D341Med (cell line): ENCODE measurements at regions not wholly inside any gene's neighbourhood (a gene's known extent, or its start where the extent isn't known, plus 50 kb on each side); places are given as distances from the start of the nearest gene placed in this dataset.
"Not testable (repeated sequence)": the region's sequence is repeated elsewhere in the genome, so short reads cannot be mapped to it uniquely, and the experiment has no call there.

ENCODE experiments used
- DNase-seq: peaks from one replicate; pipeline ENCODE4 v3.0.0; 2012; ENCODE audit warnings: low spot score

GRCh38 chr6:111925296-111925695 lies 52.0 kb upstream of the FYN start:
- no peak for DNase-seq

- no peak for DNase-seq
Measured at GRCh38 chr6:111926731-111927302, 53.6 kb upstream of the FYN start.

GRCh38 chr6:111927321-111927720 lies 54.1 kb upstream of the FYN start:
- DNase-seq, result no peak

- DNase-seq, result no peak
Measured at GRCh38 chr6:111928139-111928538, 54.9 kb upstream of the FYN start.

- DNase-seq, result not testable (repeated sequence)
Measured at GRCh38 chr6:111934611-111935010, 61.4 kb upstream of the FYN start.

- no peak for DNase-seq
Measured at GRCh38 chr6:111936718-111937117, 63.5 kb upstream of the FYN start.

GRCh38 chr6:111938710-111939109 lies 65.5 kb upstream of the FYN start:
- no peak for DNase-seq

GRCh38 chr6:111939902-111940301 lies 66.7 kb upstream of the FYN start:
- DNase-seq, result no peak

- no peak for DNase-seq
Measured at GRCh38 chr6:111940801-111941200, 67.5 kb upstream of the FYN start.

GRCh38 chr6:111941686-111942330 lies 68.6 kb upstream of the FYN start:
- DNase-seq, result no peak

- no peak for DNase-seq
Measured at GRCh38 chr6:111942561-111942960, 69.3 kb upstream of the FYN start.

- DNase-seq, result no peak
Measured at GRCh38 chr6:111943266-111943665, 70.0 kb upstream of the FYN start.

GRCh38 chr6:111943726-111944125 lies 70.5 kb upstream of the FYN start:
- no peak for DNase-seq

GRCh38 chr6:111944541-111944940 lies 71.3 kb upstream of the FYN start:
- no peak for DNase-seq

- no peak for DNase-seq
Measured at GRCh38 chr6:111949546-111949945, 76.3 kb upstream of the FYN start.

GRCh38 chr6:111949984-111950383 lies 76.7 kb upstream of the FYN start:
- DNase-seq, result not testable (repeated sequence)

- DNase-seq, result no peak
Measured at GRCh38 chr6:111950661-111951496, 77.6 kb upstream of the FYN start.

- DNase-seq, result no peak
Measured at GRCh38 chr6:111951497-111952085, 78.3 kb upstream of the FYN start.

- DNase-seq, result no peak
Measured at GRCh38 chr6:111952274-111952673, 79.0 kb upstream of the FYN start.

GRCh38 chr6:111952821-111953540 lies 79.7 kb upstream of the FYN start:
- no peak for DNase-seq

GRCh38 chr6:111956098-111956497 lies 82.8 kb upstream of the FYN start:
- no peak for DNase-seq

- no peak for DNase-seq
Measured at GRCh38 chr6:111957623-111958315, 84.5 kb upstream of the FYN start.
